COLO829 (cell line): ENCODE measurements at regions not wholly inside any gene's neighbourhood (a gene's known extent, or its start where the extent isn't known, plus 50 kb on each side); places are given as distances from the start of the nearest gene placed in this dataset.
"Not testable (repeated sequence)": the region's sequence is repeated elsewhere in the genome, so short reads cannot be mapped to it uniquely, and the experiment has no call there.

Experiments used
- DNase-seq: peaks from one replicate; pipeline ENCODE4 v3.0.0; 2012; ENCODE audit warnings: low spot score

DNA sequence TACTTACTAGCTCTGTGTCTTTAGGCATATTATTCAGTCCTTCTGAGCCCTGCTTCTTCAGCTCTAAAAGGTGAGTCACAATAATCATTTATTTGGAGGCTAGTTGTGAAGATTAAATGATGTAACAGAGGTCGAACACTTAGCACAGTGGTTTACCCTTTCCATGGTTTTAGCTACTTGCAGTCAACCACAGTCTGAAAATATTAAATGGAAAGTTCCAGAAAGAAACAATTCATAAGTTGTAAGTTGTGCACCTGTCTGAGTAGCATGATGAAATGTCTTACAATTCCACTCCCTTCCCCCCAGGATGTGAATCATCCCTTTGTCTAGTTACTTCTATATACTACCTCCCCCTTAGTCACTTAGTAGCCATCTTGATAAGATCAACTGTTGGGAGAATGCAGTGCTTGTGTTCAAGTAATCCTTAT is 217.6 kb upstream of the THUMPD2 start:
- DNase-seq, result no peak

- no peak for DNase-seq
Observed at GRCh38 chr2:39995005-39995737, 216.1 kb upstream of the THUMPD2 start.

GRCh38 chr2:39994151-39994550 is 215.1 kb upstream of the THUMPD2 start:
- DNase-seq, result no peak

GRCh38 chr2:39991298-39991697 is 212.2 kb upstream of the THUMPD2 start:
- no peak for DNase-seq

DNA sequence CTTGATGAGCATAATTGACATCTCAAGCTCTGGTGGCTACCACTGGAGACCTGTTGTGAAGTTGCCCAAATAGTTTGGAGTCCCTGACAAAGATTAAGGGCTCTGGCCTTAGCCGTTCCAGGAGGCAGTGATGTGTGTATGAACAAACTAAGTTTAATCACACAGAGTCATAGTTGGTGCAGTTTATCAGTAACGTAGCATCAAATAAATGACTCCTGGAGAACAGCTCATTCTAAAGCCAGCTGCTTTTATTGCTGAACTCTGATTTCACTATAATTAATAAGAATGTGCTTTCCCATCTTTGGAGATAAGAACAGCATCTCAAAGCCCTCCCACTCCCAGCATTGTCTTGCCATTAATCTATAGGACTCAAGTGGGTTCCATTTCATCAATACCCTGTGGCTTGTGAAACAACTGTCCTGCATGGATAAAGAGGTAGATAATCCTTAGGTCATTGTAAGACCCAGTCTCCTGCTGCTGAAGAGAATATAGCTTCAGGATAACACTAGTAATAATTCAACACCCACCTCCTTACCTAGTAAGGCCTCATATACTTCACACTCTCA is 211.4 kb upstream of the THUMPD2 start:
- no peak for DNase-seq

DNA sequence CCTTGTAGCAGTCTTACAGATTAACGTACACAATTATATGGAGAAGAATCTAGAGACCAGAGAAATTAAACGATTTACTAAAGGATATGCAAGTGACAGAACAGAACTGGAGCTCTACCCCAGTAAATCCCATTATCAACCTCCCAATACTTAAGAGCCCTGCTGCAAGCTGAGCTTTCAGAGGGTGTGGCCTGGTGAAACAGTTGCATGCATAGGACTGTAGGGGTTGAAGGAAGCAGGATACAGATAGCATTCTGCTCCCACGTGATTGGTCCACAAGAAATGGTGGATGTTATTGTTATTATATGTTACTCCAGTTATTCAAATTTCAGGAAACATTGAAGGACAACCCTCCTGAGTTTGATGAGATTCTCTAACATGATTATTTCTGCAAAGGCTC is 210.8 kb upstream of the THUMPD2 start:
- no peak for DNase-seq

- DNase-seq, result no peak
Observed at GRCh38 chr2:39981883-39982311, 202.8 kb upstream of the THUMPD2 start.

DNA sequence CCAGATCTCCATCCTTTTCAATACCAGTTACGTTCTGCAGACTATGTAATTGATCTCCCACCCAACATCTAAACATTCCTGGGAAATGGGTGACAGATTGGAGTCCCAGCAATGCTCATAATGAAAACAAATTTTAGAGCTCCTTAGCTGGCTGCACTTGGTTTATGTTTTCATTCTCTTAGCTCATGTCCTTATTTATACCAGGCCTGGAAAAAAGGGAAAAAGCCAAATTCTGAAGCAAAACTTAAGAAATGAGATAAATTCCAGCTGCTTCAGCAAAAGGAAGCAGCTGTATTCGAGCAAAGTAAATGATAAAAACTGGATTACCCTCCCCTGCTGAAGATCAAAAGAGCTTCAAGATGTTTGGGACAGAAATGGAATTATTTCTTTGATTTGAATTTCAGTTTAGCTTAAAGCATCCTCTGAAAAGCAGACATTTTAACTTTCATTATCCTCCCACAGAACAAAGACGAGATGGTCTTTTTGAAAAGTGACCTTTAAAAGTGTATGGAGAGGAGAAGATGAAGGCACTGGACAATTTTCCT is 196.5 kb upstream of the THUMPD2 start:
- DNase-seq, result no peak

- DNase-seq, result no peak
Observed at GRCh38 chr2:39968037-39968436, 189.0 kb upstream of the THUMPD2 start.

DNA sequence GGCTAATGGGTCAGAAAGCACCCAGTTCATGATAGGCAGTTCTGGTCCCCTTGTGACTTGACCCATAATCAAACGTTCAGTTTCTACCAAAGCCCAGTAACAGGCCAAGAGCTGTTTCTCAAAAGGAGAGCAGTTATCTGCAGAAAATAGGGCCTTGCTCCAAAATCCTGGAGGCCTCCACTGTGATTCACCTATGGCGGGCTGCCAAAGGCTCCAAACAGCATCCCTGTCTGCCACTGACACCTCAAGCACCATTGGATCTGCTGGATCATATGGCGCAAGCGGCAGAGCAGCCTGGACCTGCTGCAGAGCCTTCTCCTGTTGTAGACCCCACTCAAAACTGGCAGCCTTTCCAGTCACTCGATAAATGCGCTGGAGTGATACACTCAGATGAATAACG is 181.6 kb upstream of the THUMPD2 start:
- not testable (repeated sequence) for DNase-seq

DNA sequence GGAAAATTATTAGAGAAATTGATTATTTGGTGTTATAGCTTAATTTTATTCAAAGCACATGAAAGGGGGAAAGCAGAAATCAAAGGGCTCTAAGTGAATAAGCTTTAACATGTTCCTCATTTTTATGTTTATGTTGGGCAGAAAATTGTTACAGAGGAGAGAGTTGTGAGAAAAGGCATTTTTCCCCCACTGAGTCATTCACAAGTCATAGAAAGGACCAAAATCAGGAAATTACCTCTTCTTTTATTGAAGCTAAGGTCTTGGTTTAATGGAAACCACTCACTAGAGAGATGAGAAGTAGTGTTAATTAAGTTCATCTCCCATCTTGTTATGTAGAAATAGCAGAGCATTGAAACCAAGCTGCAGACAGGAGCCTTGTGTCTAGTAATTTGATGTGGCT is 175.3 kb upstream of the THUMPD2 start:
- no peak for DNase-seq

DNA sequence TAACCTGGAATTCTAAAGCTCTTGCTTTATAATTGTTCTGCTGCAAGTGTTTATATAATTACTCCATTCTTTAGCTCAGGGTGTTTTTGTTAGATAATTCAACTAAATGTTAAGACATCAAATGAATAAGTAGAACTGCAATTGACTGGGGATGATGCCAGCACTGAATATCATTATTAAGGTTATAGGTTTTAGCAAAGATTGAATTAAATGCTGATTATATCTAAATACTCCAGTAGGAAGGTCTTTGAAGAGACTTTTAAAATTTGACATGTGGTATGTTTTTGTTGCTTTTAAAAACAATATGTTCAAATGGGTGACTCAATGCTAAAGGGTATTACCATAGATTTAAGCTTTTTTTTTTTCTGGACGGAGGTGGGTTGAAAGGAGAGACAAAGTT is 170.1 kb upstream of the THUMPD2 start:
- DNase-seq, result no peak

DNA sequence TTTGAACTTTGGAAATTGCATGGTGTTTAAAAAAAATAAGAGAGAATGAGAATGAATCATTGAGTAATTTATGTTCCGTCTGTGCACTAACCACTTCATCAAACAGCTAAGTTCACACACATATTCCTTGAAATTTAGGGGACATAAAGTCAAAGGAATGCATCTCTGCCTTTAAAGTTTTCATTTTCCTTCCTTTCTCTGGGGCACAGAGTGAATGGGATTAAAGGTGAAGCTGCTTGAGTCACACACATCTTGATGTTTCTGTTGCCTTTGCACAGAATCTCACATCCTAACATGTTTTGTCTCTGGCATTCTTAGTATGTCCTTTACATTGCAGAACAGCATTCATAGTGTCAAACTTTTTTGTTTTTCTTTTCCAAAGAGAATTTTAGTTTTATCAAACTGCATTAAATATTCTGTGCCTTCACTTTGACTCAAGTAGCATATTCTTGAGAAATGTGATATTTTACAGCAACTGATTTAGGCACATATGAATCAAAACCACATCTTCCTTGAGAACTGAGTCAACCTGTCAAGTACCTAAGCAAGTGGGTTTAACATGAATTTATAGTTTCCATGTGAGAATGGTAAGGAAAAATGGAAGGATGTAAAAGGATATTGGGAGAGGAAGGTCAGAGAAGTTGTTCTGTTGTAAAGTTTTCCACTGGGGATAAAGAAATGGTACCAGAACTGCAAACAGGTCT is 169.1 kb upstream of the THUMPD2 start:
- no peak for DNase-seq

GRCh38 chr2:39947294-39948015 is 168.4 kb upstream of the THUMPD2 start:
- DNase-seq, result no peak

DNA sequence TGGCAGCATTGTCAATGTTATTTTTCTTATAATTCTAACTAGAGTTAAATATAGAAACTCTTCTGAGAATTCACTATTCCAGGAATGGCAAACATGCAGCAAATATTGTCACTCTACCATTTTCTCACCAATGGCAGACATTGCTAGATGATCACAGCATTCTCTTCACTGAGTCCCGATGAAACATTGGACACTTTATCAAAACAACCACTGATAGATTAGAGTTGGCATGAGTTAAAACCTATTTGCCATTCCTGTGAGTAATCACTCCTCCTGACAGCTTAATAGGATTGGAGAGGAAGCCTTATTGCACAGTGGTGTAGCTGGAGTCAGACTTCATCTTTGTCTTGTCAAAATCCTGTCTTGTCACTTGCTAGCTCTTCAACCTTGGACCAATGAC is 163.9 kb upstream of the THUMPD2 start:
- DNase-seq, result no peak

GRCh38 chr2:39938035-39938835 is 159.2 kb upstream of the THUMPD2 start:
- DNase-seq, result no peak

GRCh38 chr2:39937621-39938020 is 158.6 kb upstream of the THUMPD2 start:
- no peak for DNase-seq

- DNase-seq, result no peak
Observed at GRCh38 chr2:39934851-39935250, 155.8 kb upstream of the THUMPD2 start.

DNA sequence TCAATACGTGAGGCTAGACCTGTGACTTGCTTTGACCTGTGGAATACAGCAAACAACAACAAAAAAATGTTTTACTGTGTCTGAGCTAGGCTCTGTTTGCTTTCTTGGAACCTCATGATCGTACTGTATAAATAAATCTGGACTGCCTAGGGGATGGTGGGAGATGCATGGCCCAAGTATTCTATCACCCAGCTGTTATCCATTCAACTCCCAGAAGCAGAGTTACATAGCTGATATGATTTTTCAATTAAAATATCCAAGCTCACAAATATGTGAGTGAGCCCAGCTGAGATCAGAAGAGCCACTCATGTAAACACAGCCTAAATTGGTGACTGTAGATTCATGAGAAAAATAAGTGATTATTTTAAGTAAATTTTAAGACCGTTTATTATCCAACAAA is 154.1 kb upstream of the THUMPD2 start:
- DNase-seq, result no peak

DNA sequence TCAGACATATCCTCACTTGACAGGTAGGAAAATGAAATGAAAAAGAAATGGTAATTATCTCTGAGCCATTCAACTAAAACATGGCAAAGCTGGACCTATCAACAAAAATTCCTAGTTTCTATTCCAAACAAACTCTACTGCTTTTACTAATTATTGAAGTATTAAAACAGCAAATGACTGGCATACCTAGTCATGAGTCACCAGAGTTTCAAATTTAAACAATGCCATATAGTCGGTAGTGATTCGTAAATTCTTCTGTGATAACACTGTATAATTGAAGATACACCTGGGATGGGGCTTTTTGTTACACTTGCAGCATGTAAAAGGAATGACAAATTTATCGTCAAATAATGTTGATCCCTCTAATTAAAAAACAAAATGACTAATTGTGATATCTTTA is 153.1 kb upstream of the THUMPD2 start:
- no peak for DNase-seq

DNA sequence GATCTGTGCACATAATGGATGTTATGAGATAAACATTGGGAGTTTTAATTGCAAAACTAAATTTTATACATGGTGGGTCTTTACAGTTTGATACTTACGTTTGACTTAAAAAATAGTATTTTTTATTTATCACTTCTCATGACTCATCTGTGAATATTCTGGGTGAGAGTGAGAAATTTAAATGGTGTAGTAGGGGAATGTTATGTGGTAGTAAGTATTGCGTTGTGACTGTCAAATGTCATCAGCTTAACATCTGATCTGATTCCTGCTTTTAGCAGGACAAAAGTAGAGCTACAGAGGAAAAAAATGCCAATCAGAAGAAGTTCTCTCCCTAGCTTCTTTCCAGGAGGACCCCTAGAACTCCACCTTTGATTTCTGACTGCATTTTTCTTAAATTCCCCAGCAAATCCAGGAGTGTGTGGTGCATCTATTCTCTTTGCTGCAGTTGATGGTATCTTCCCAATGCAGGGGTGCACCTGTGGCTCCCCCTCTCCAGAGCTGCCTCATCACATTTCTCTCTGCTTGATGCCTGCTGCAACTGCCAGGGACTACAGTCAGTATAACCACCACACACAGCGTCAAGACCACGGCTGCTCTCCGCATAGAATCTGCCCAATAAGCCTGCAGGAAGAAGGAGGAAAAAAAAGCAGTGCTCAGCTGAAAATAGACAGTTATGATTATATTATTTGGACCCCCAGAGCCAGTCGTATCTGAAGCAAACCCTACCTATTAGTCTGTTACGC is 151.3 kb upstream of the THUMPD2 start:
- DNase-seq, result no peak
